Liver (tissue), 8 donors: ENCODE measurements at regions not wholly inside any gene's neighbourhood (a gene's known extent, or its start where the extent isn't known, plus 50 kb on each side); places are given as distances from the start of the nearest gene placed in this dataset.

Experiments used
- DNase-seq: peaks from one replicate; pipeline ENCODE4 v3.0.0-alpha.2; 2017; ENCODE audit warnings: low spot score
- H3K27ac ChIP-seq, 2 donors: one replicate each; pipeline ENCODE4 v1.7.0; 2013; ENCODE audit warnings: inconsistent platforms in 2 of 2, low read length in 2 of 2, control low read depth in 1 of 2, low read depth in 1 of 2, mild to moderate bottlenecking in 1 of 2
- H3K27me3 ChIP-seq, 4 donors: one replicate each; pipeline versions ENCODE4 v1.6.1 to v1.7.0; 2013; ENCODE audit warnings: low read length in 3 of 4, inconsistent platforms in 1 of 4, mild to moderate bottlenecking in 1 of 4, moderate library complexity in 1 of 4; ENCODE audit not compliant: control insufficient read depth in 4 of 4, insufficient read depth in 4 of 4
- H3K36me3 ChIP-seq, 4 donors: one replicate each; pipeline versions ENCODE4 v1.6.1 to v1.7.0; 2013; ENCODE audit warnings: low read length in 3 of 4, mild to moderate bottlenecking in 3 of 4, low read depth in 1 of 4, moderate library complexity in 1 of 4; ENCODE audit not compliant: control insufficient read depth in 4 of 4, insufficient read depth in 3 of 4
- H3K4me1 ChIP-seq, 4 donors: one replicate each; pipeline versions ENCODE4 v1.6.1 to v1.7.0; 2013; ENCODE audit warnings: low read length in 3 of 4, mild to moderate bottlenecking in 3 of 4, moderate library complexity in 1 of 4; ENCODE audit not compliant: control insufficient read depth in 4 of 4, insufficient read depth in 4 of 4
- H3K4me3 ChIP-seq, 3 donors: one replicate each; pipeline versions ENCODE4 v1.6.1 to v1.7.0; 2013; ENCODE audit warnings: low read length in 3 of 3, control low read depth in 1 of 3, low read depth in 1 of 3, mild to moderate bottlenecking in 1 of 3
- H3K9ac ChIP-seq, 2 donors: one replicate each; pipeline ENCODE4 v1.7.0; 2013; ENCODE audit warnings: low read length in 2 of 2, mild to moderate bottlenecking in 2 of 2, moderate library complexity in 2 of 2, control low read depth in 1 of 2, low read depth in 1 of 2
- H3K9me3 ChIP-seq, 4 donors: one replicate each; pipeline versions ENCODE4 v1.6.1 to v1.7.0; 2013; ENCODE audit warnings: low read length in 3 of 4; ENCODE audit not compliant: control insufficient read depth in 4 of 4
- ATF3 ChIP-seq: IDR thresholded peaks from 2 replicates; pipeline ENCODE4 v1.6.1; 2016; ENCODE audit warnings: antibody characterized with exemption
- CTCF ChIP-seq: fragments of 150-350 bp; IDR thresholded peaks from 2 replicates; pipeline ENCODE4 v1.5.1; 2017; ENCODE audit warnings: improper control_type of control experiment, low read depth, low read length; ENCODE audit not compliant: missing input control
- EGR1 ChIP-seq, 2 donors: IDR thresholded peaks; 2 replicates each; pipeline ENCODE4 v1.6.1; 2016 to 2018; ENCODE audit warnings: antibody characterized with exemption in 2 of 2, low read depth in 2 of 2
- FOXA1 ChIP-seq: IDR thresholded peaks from 2 replicates; pipeline ENCODE4 v1.6.1; 2016; ENCODE audit warnings: antibody characterized with exemption
- FOXA2 ChIP-seq: IDR thresholded peaks from 2 replicates; pipeline ENCODE4 v1.6.1; 2016; ENCODE audit warnings: antibody characterized with exemption
- GABPA ChIP-seq, 2 donors: IDR thresholded peaks in 1 of 2; conservative IDR thresholded peaks in 1 of 2; 2 replicates each; pipeline ENCODE4 v1.6.1; 2016; ENCODE audit warnings: antibody characterized with exemption in 2 of 2, mild to moderate bottlenecking in 1 of 2, moderate library complexity in 1 of 2
- HNF4A ChIP-seq, 2 donors: conservative IDR thresholded peaks; 2 replicates each; pipeline ENCODE4 v1.6.1; 2016; ENCODE audit warnings: antibody characterized with exemption in 2 of 2, mild to moderate bottlenecking in 2 of 2
- HNF4G ChIP-seq: IDR thresholded peaks from 2 replicates; pipeline ENCODE4 v1.6.1; 2016; ENCODE audit warnings: antibody characterized with exemption
- JUND ChIP-seq, 2 donors: IDR thresholded peaks; 2 replicates each; pipeline ENCODE4 v1.6.1; 2016; ENCODE audit warnings: antibody characterized with exemption in 2 of 2
- MAX ChIP-seq: IDR thresholded peaks from 2 replicates; pipeline ENCODE4 v1.6.1; 2016; ENCODE audit warnings: antibody characterized with exemption
- NR2F2 ChIP-seq: IDR thresholded peaks from 2 replicates; pipeline ENCODE4 v1.6.1; 2016; ENCODE audit warnings: antibody characterized with exemption
- RAD21 ChIP-seq, 2 donors: IDR thresholded peaks; 2 replicates each; pipeline ENCODE4 v1.6.1; 2016; ENCODE audit warnings: antibody characterized with exemption in 2 of 2, mild to moderate bottlenecking in 2 of 2
- REST ChIP-seq: IDR thresholded peaks from 2 replicates; pipeline ENCODE4 v1.6.1; 2016; ENCODE audit warnings: antibody characterized with exemption, mild to moderate bottlenecking
- RXRA ChIP-seq, 2 donors: IDR thresholded peaks; 2 replicates each; pipeline ENCODE4 v1.6.1; 2017 to 2018; ENCODE audit warnings: antibody characterized with exemption in 2 of 2, mild to moderate bottlenecking in 1 of 2
- SP1 ChIP-seq: IDR thresholded peaks from 2 replicates; pipeline ENCODE4 v1.6.1; 2018; ENCODE audit warnings: antibody characterized with exemption, mild to moderate bottlenecking
- TAF1 ChIP-seq: conservative IDR thresholded peaks from 2 replicates; pipeline ENCODE4 v1.6.1; 2016; ENCODE audit warnings: antibody characterized with exemption, mild to moderate bottlenecking
- YY1 ChIP-seq: IDR thresholded peaks from 2 replicates; pipeline ENCODE4 v1.6.1; 2016; ENCODE audit warnings: antibody characterized with exemption, mild to moderate bottlenecking
- ZBTB33 ChIP-seq: IDR thresholded peaks from 2 replicates; pipeline ENCODE4 v1.6.1; 2016; ENCODE audit warnings: antibody characterized with exemption
- WGBS: extraction: QIAGEN DNeasy Blood & Tissue Kit; methylation state at CpG from one replicate; pipeline ENCODE4 v1.1.7; 2013; 5-methylcytosine and 5-hydroxymethylcytosine counted together
- donor health status: healthy.
- donor health status: healthy.
- donor health status: healthy.
- donor health status: healthy.
- donor health status: healthy.

- Histone ChIP-seq H3K27ac (no peak overlapping the region), H3K36me3 (no peaks in the 10 kb centered on the region), H3K9ac (no peak overlapping the region), H3K4me3 (no peak overlapping the region), H3K9me3 (peaks cover 0 to 4% (median 0%) of the 10 kb centered on the region in 4 donors), H3K4me1 (no peaks in the 10 kb centered on the region), H3K27me3 (no peaks in the 10 kb centered on the region)
- DNase-seq = no peak
- 92% methylated on average over 5 of the region's 5 CpGs for WGBS
- TF ChIP-seq CTCF = no peak
- no peak for TF ChIP-seq SP1
- no peak for TF ChIP-seq FOXA1
- no peak for TF ChIP-seq HNF4A (conservative IDR thresholded peaks at IDR 0.05)
- no peak for TF ChIP-seq TAF1
- no peak for TF ChIP-seq HNF4G
- TF ChIP-seq FOXA2 = no peak
- no peak for TF ChIP-seq YY1
- no peak for TF ChIP-seq MAX
- TF ChIP-seq GABPA (IDR thresholded peaks at IDR 0.05 in 1 of 2, conservative IDR thresholded peaks at IDR 0.05 in 1 of 2) = no peak
- TF ChIP-seq RXRA (IDR thresholded peaks at IDR 0.05) = no peak
- no peak for TF ChIP-seq JUND (IDR thresholded peaks at IDR 0.05)
- no peak for TF ChIP-seq REST
- no peak for TF ChIP-seq ATF3
- no peak for TF ChIP-seq EGR1 (IDR thresholded peaks at IDR 0.05; ENCODE audit: low read depth in 2 of 2)
- TF ChIP-seq RAD21 (IDR thresholded peaks at IDR 0.05) = no peak
- TF ChIP-seq ZBTB33 = no peak
- TF ChIP-seq NR2F2 = no peak
Measured at GRCh38 chr10:130230036-130230435, 93.8 kb downstream of the GLRX3 start.
